Activated CD8-positive, alpha-beta T cell treated with anti-CD3 and anti-CD28 coated beads for 36 hours (primary cell): ENCODE measurements at regions not wholly inside any gene's neighbourhood (a gene's known extent, or its start where the extent isn't known, plus 50 kb on each side); places are given as distances from the start of the nearest gene placed in this dataset.

ENCODE experiments used
- ATAC-seq: fragments of 200-7000 bp; cut with Tn5 transposase; one replicate; pipeline ENCODE4 v1.10.0; 2021; ENCODE audit warnings: mild to moderate bottlenecking, moderate library complexity
- CTCF ChIA-PET: fragments of 350-600 bp; sonication (Branson Sonifier 250); formaldehyde crosslinking; loops from one replicate; lab custom pipeline; 2021; ENCODE audit warnings: antibody characterized with exemption; lab: Charles Lee
- POLR2A ChIA-PET: fragments of 350-600 bp; sonication (Branson Sonifier 250); formaldehyde crosslinking; loops from one replicate; lab custom pipeline; 2021; ENCODE audit warnings: antibody characterized with exemption; lab: Charles Lee
- DNase-seq: peaks from one replicate; pipeline ENCODE4 v3.0.0-alpha.2; 2020
- H3K27ac Mint-ChIP-seq: one replicate; pipeline ENCODE4 v1.8.0; 2021; ENCODE audit warnings: mild to moderate bottlenecking, mixed read lengths
- H3K27me3 Mint-ChIP-seq: one replicate; pipeline ENCODE4 v1.8.0; 2021; ENCODE audit warnings: mixed read lengths
- H3K36me3 Mint-ChIP-seq: one replicate; pipeline ENCODE4 v1.8.0; 2021; ENCODE audit warnings: low read depth, mixed read lengths
- H3K4me1 Mint-ChIP-seq: one replicate; pipeline ENCODE4 v1.8.0; 2021; ENCODE audit warnings: low read depth, mixed read lengths
- H3K4me3 Mint-ChIP-seq: one replicate; pipeline ENCODE4 v1.8.0; 2021; ENCODE audit warnings: mild to moderate bottlenecking, moderate library complexity, mixed read lengths
- H3K9me3 Mint-ChIP-seq: one replicate; pipeline ENCODE4 v1.8.0; 2021; ENCODE audit warnings: mixed read lengths
- CTCF ChIP-seq: fragments of 200-600 bp; IDR thresholded peaks from one replicate; pipeline ENCODE4 v1.8.0; 2022; ENCODE audit warnings: antibody characterized with exemption, mild to moderate bottlenecking
- intact Hi-C: fragments of 100-400 bp; cut with micrococcal nuclease; formaldehyde crosslinking; loops from one replicate; pipeline ENCODE4 v1.10.0; 2022

- Mint-ChIP-seq H3K27ac (no peak overlapping the region), H3K4me3 (no peak overlapping the region)
Measured at GRCh38 chr6:18585032-18585573, 198.0 kb downstream of the RNF144B start.

GRCh38 chr6:18586133-18586532 is 199.0 kb downstream of the RNF144B start:
- DNase-seq = no peak
- Mint-ChIP-seq H3K9me3 (no peaks in the 10 kb centered on the region), H3K4me1 (no peaks in the 10 kb centered on the region), H3K4me3 (no peak overlapping the region), H3K27me3 (peaks cover 3% of the 10 kb centered on the region), H3K36me3 (no peaks in the 10 kb centered on the region), H3K27ac (no peak overlapping the region)
- no peak for TF ChIP-seq CTCF
- intact Hi-C loops = no loop called here
- ChIA-PET POLR2A (interaction anchor here (0.7 kb wide), 1 partner anchor 78 kb away, joined by 3 read pairs; no protein-coding TSS in a partner anchor), CTCF (no interaction called here)
- ATAC-seq = no peak

More at GRCh38 chr6:18585032-18585573, 198.0 kb downstream of the RNF144B start:
- TF ChIP-seq CTCF = no peak
- ChIA-PET POLR2A (no interaction called here), CTCF (no interaction called here)
- Mint-ChIP-seq H3K27me3 (peaks cover 2% of the 10 kb centered on the region), H3K36me3 (no peaks in the 10 kb centered on the region), H3K9me3 (no peaks in the 10 kb centered on the region), H3K4me1 (no peaks in the 10 kb centered on the region)
- DNase-seq = no peak
- intact Hi-C loops = no loop called here
- no peak for ATAC-seq

GRCh38 chr6:18595774-18596530 is 208.8 kb downstream of the RNF144B start:
- Mint-ChIP-seq H3K4me3 (no peak overlapping the region), H3K4me1 (no peaks in the 10 kb centered on the region), H3K27ac (no peak overlapping the region), H3K36me3 (no peaks in the 10 kb centered on the region), H3K9me3 (no peaks in the 10 kb centered on the region), H3K27me3 (peaks cover 10% of the 10 kb centered on the region)
- CTCF ChIA-PET = interaction anchor here (0.6 to 1.5 kb wide), 12 partner anchors 10 to 1133 kb away, joined by 3 to 10 read pairs (median 3); no protein-coding TSS in a partner anchor
- DNase-seq (peak; percentile 50), ATAC-seq (peak; percentile 55)
- intact Hi-C loops = loop anchor here (10.0 kb wide), 1 partner anchor 229 kb away; no protein-coding TSS in a partner anchor
- POLR2A ChIA-PET = no interaction called here
- peak; percentile 94 for TF ChIP-seq CTCF

- intact Hi-C loops = loop anchor here (10.0 kb wide), 1 partner anchor 228 kb away; no protein-coding TSS in a partner anchor
- CTCF ChIA-PET = interaction anchor here (0.7 to 1.5 kb wide), 10 partner anchors 10 to 1133 kb away, joined by 3 to 10 read pairs (median 3); no protein-coding TSS in a partner anchor
- no peak for ATAC-seq
Measured at GRCh38 chr6:18596531-18596835, 209.3 kb downstream of the RNF144B start.

More at GRCh38 chr6:18596531-18596835, 209.3 kb downstream of the RNF144B start:
- H3K4me1 Mint-ChIP-seq = no peaks in the 10 kb centered on the region
- H3K27me3 Mint-ChIP-seq = peaks cover 10% of the 10 kb centered on the region
- no peak overlapping the region for H3K4me3 Mint-ChIP-seq
- no peak for DNase-seq
- POLR2A ChIA-PET = no interaction called here
- H3K9me3 Mint-ChIP-seq = no peaks in the 10 kb centered on the region
- H3K36me3 Mint-ChIP-seq = no peaks in the 10 kb centered on the region
- TF ChIP-seq CTCF = peak; percentile 65
- no peak overlapping the region for H3K27ac Mint-ChIP-seq
